Lower leg skin (tissue), 3 donors: ENCODE measurements at regions not wholly inside any gene's neighbourhood (a gene's known extent, or its start where the extent isn't known, plus 50 kb on each side); places are given as distances from the start of the nearest gene placed in this dataset.

Experiments used
- CTCF ChIP-seq, 3 donors: fragments of 450-650 bp; IDR thresholded peaks; one replicate each; pipeline ENCODE4 v1.5.1; 2016; ENCODE audit warnings: antibody characterized with exemption in 3 of 3, mild to moderate bottlenecking in 3 of 3, moderate library complexity in 2 of 3
- POLR2A ChIP-seq, 2 donors: fragments of 450-650 bp; IDR thresholded peaks; one replicate each; pipeline ENCODE4 v1.6.1; 2016 to 2017; ENCODE audit warnings: antibody characterized with exemption in 2 of 2, mild to moderate bottlenecking in 1 of 2, moderate library complexity in 1 of 2

GRCh38 chr5:82362636-82363035 lies 84.5 kb upstream of the RPS23 start:
- TF ChIP-seq POLR2A (IDR thresholded peaks at IDR 0.05): no peak
- no peak for TF ChIP-seq CTCF (IDR thresholded peaks at IDR 0.05)
